ENCODE measurements at regions not wholly inside any gene's neighbourhood (a gene's known extent, or its start where the extent isn't known, plus 50 kb on each side); places are given as distances from the start of the nearest gene placed in this dataset.

GRCh38 chr5:17898766-17899165 lies 264.5 kb downstream of the TAF11L14 start:
- no peak for TF ChIP-seq CTCF (IDR thresholded peaks at IDR 0.05)
- no peak for TF ChIP-seq POLR2AphosphoS5 (IDR thresholded peaks at IDR 0.05; ENCODE audit: low read depth, low read length)
- TF ChIP-seq REST (IDR thresholded peaks at IDR 0.05; ENCODE audit: insufficient read depth in 1 of 2, low read depth in 2 of 2, low read length in 1 of 2), result no peak
- TF ChIP-seq SIN3A (IDR thresholded peaks at IDR 0.05; ENCODE audit: borderline replicate concordance, insufficient read depth, low read depth, low read length), result no peak
